ENCODE measurements at regions not wholly inside any gene's neighbourhood (a gene's known extent, or its start where the extent isn't known, plus 50 kb on each side); places are given as distances from the start of the nearest gene placed in this dataset.
A peak's percentile ranks its signal among the peaks of the same experiment; 100 is the strongest.

DNA sequence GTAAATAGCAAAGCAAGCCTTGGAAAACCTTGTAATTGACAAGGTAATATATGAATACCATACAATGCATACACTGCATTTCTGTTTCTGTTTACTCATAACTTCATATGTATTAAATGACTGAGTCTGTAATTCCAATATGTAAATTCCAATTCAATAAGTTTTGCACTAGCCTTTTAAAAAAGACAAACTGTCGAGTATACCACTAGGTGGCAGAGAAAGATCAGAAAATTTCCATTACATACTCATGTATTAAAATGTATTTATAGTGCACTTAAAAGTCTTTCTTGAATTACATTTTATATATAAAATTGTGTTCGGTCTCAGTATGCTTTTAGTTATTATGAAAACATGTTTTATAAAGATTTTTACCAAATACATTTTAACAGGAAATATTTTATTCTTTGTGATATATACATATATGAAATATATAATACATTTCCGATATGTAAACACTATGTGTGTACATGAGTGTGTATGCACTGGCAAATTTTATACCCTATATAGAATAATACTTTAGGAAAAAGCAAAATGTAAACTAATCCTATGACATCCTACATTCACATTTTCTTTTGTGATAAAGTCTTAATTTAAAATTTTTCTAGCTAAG is 216.8 kb downstream of the VGLL3 start:
- H3K36me3 Mint-ChIP-seq = no peaks in the 10 kb centered on the region
- H3K9me3 Mint-ChIP-seq = no peaks in the 10 kb centered on the region
- H3K27ac Mint-ChIP-seq = no peak overlapping the region
- H3K4me3 Mint-ChIP-seq = no peak overlapping the region
- no peaks in the 10 kb centered on the region for H3K36me3 ChIP-seq
- no peaks in the 10 kb centered on the region for H3K79me2 ChIP-seq (ENCODE audit: low read depth)
- DNase-seq (ENCODE audit: low spot score) = peak; percentile 48
- no peak overlapping the region for H3K27ac ChIP-seq
- H3K9ac ChIP-seq = no peak overlapping the region
- H3K9me3 ChIP-seq (ENCODE audit: low read depth) = no peaks in the 10 kb centered on the region
- peaks cover 2% of the 10 kb centered on the region for H3K27me3 Mint-ChIP-seq (ENCODE audit: insufficient read depth, low read depth)
- no peaks in the 10 kb centered on the region for H4K20me1 ChIP-seq (ENCODE audit: low read depth)
- no peaks in the 10 kb centered on the region for H3F3A ChIP-seq (ENCODE audit: low read depth)
- H3K4me2 ChIP-seq = no peak overlapping the region
- no peak overlapping the region for H3K4me3 ChIP-seq
- no peaks in the 10 kb centered on the region for H3K27me3 ChIP-seq
- H2AFZ ChIP-seq (replicated peaks) = no peak overlapping the region
- H3K4me1 ChIP-seq = no peaks in the 10 kb centered on the region
- no peaks in the 10 kb centered on the region for H3K4me1 Mint-ChIP-seq
- TF ChIP-seq, protein P1, sequence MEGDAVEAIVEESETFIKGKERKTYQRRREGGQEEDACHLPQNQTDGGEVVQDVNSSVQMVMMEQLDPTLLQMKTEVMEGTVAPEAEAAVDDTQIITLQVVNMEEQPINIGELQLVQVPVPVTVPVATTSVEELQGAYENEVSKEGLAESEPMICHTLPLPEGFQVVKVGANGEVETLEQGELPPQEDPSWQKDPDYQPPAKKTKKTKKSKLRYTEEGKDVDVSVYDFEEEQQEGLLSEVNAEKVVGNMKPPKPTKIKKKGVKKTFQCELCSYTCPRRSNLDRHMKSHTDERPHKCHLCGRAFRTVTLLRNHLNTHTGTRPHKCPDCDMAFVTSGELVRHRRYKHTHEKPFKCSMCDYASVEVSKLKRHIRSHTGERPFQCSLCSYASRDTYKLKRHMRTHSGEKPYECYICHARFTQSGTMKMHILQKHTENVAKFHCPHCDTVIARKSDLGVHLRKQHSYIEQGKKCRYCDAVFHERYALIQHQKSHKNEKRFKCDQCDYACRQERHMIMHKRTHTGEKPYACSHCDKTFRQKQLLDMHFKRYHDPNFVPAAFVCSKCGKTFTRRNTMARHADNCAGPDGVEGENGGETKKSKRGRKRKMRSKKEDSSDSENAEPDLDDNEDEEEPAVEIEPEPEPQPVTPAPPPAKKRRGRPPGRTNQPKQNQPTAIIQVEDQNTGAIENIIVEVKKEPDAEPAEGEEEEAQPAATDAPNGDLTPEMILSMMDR (IDR thresholded peaks at IDR 0.05) = peak; percentile 78
- no peak for TF ChIP-seq EZH2 (IDR thresholded peaks at IDR 0.05)

GRCh38 chr3:86772699-86773098 is 218.2 kb downstream of the VGLL3 start:
- Histone ChIP-seq H3K4me3 (no peak overlapping the region), H3K27ac (no peak overlapping the region), H3K4me1 (no peaks in the 10 kb centered on the region), H2AFZ (replicated peaks) (no peak overlapping the region), H3K9ac (no peak overlapping the region), H4K20me1 (ENCODE audit: low read depth) (no peaks in the 10 kb centered on the region), H3K9me3 (ENCODE audit: low read depth) (no peaks in the 10 kb centered on the region), H3K27me3 (no peaks in the 10 kb centered on the region), H3F3A (ENCODE audit: low read depth) (no peaks in the 10 kb centered on the region), H3K79me2 (ENCODE audit: low read depth) (no peaks in the 10 kb centered on the region), H3K36me3 (no peaks in the 10 kb centered on the region), H3K4me2 (no peak overlapping the region)
- Mint-ChIP-seq H3K4me3 (no peak overlapping the region), H3K27me3 (ENCODE audit: insufficient read depth, low read depth) (peaks cover 2% of the 10 kb centered on the region), H3K9me3 (no peaks in the 10 kb centered on the region), H3K4me1 (no peaks in the 10 kb centered on the region), H3K36me3 (no peaks in the 10 kb centered on the region), H3K27ac (no peak overlapping the region)
- TF ChIP-seq EZH2phosphoT487 (IDR thresholded peaks at IDR 0.05) (no peak), EZH2 (IDR thresholded peaks at IDR 0.05) (no peak)
- TF ChIP-seq, protein P1 (IDR thresholded peaks at IDR 0.05) = no peak
- DNase-seq (ENCODE audit: low spot score) = no peak

DNA sequence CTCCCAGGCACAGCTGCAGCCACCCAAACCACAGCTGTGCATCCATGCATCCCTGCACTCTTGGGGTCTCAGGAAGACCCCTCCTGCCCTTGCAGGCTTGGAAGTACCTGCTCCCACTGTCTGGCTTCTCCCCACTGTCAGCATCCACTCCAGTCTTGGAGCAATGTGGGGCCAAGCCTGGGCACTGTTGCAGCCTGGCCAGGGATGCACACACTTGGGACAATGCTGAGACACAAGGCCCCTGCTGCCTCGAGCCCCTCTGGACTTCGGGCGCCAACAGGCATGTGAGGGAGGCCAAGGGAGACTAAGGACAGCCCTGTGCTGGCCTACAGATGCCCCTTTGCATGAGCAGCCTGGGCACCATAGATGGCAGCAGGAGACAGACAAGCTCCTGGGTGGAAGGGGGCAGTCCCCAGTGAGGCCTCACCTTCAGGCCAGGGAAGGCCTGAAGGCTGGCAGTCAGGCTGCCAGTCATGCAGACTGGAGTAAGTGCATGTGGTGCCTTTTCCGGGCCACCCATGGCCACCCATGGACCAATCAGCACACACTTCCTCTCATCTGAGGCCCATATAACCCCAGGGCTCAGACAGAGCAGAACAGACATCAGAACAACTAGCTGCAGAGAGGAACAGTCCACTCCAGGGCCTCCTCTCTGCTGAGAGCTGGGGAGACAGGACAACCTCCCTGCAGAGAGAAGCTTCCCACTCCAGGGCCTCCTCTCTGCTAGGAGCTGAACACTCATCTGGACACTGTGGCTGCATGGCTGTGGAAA is 219.0 kb downstream of the VGLL3 start:
- H3K79me2 ChIP-seq (ENCODE audit: low read depth) = no peaks in the 10 kb centered on the region
- H3K4me2 ChIP-seq = no peak overlapping the region
- H2AFZ ChIP-seq (replicated peaks) = peak overlapping the region; percentile 13
- peaks cover 2% of the 10 kb centered on the region for H3K27me3 Mint-ChIP-seq (ENCODE audit: insufficient read depth, low read depth)
- H3K27ac Mint-ChIP-seq = no peak overlapping the region
- H3F3A ChIP-seq (ENCODE audit: low read depth) = no peaks in the 10 kb centered on the region
- no peaks in the 10 kb centered on the region for H3K36me3 ChIP-seq
- no peaks in the 10 kb centered on the region for H3K9me3 Mint-ChIP-seq
- TF ChIP-seq EZH2phosphoT487 (IDR thresholded peaks at IDR 0.05) = no peak
- TF ChIP-seq, protein P1 (IDR thresholded peaks at IDR 0.05) = no peak
- TF ChIP-seq EZH2 (IDR thresholded peaks at IDR 0.05) = no peak
- no peaks in the 10 kb centered on the region for H3K4me1 Mint-ChIP-seq
- no peak overlapping the region for H3K4me3 ChIP-seq
- H3K4me1 ChIP-seq = no peaks in the 10 kb centered on the region
- H3K27ac ChIP-seq = no peak overlapping the region
- H3K9ac ChIP-seq = no peak overlapping the region
- no peaks in the 10 kb centered on the region for H4K20me1 ChIP-seq (ENCODE audit: low read depth)
- no peaks in the 10 kb centered on the region for H3K36me3 Mint-ChIP-seq
- no peak for DNase-seq (ENCODE audit: low spot score)
- H3K9me3 ChIP-seq (ENCODE audit: low read depth) = no peaks in the 10 kb centered on the region
- no peak overlapping the region for H3K4me3 Mint-ChIP-seq
- no peaks in the 10 kb centered on the region for H3K27me3 ChIP-seq
